Stomach (tissue), 4 donors: ENCODE measurements at regions not wholly inside any gene's neighbourhood (a gene's known extent, or its start where the extent isn't known, plus 50 kb on each side); places are given as distances from the start of the nearest gene placed in this dataset.

Source experiments
- CTCF ChIP-seq, 7 experiments: fragments of 450-650 bp in 4 of 7; fragments of 200-600 bp in 3 of 7; sonication (generic) in 3 of 7; IDR thresholded peaks; one replicate each; pipeline ENCODE4 v1.5.1; 2016 to 2019; ENCODE audit warnings: antibody characterized with exemption in 7 of 7, control low read depth in 2 of 7, mild to moderate bottlenecking in 1 of 7
- EP300 ChIP-seq: sonication (generic); formaldehyde crosslinking; IDR thresholded peaks from one replicate; pipeline ENCODE4 v1.6.1; 2017; ENCODE audit warnings: antibody characterized with exemption
- POLR2A ChIP-seq, 4 donors: fragments of 450-650 bp; IDR thresholded peaks; one replicate each; pipeline ENCODE4 v1.6.1; 2016; ENCODE audit warnings: antibody characterized with exemption in 4 of 4, control low read depth in 2 of 4, mild to moderate bottlenecking in 1 of 4, moderate library complexity in 1 of 4
- POLR2AphosphoS5 ChIP-seq, 3 donors: sonication (generic); formaldehyde crosslinking; IDR thresholded peaks; one replicate each; pipeline ENCODE4 v1.6.1; 2016; ENCODE audit warnings: antibody characterized with exemption in 3 of 3

DNA sequence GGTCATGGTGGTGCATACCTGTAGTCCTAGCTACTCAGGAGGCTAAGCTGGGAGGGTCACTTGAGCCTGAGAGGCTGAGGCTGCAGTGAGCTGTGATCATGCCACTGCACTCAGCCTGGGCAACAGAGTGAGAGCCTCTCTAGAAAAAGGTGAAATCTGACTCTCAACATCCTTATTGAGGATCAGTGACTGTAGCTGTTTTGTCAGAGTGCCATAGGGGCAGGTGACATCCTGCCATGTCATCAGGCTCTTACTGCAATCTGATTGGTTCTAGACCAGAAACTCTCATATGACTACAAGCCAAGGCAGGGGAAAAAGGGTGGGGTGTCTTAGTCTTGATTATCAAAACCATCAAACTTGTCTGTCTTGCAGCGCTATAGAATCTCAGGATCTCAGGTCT is 62.8 kb upstream of the NGF start:
- TF ChIP-seq CTCF (IDR thresholded peaks at IDR 0.05) (no peak), EP300 (no peak), POLR2AphosphoS5 (IDR thresholded peaks at IDR 0.05) (no peak), POLR2A (IDR thresholded peaks at IDR 0.05) (no peak)
